ENCODE measurements at regions not wholly inside any gene's neighbourhood (a gene's known extent, or its start where the extent isn't known, plus 50 kb on each side); places are given as distances from the start of the nearest gene placed in this dataset.

- DNase-seq (ENCODE audit: low read depth in 4 of 4, low spot score in 3 of 4) = peak; percentile 25 to 51 (median 36)
Measured at GRCh38 chr14:56491299-56492285, 88.0 kb upstream of the TMEM260 start.

DNA sequence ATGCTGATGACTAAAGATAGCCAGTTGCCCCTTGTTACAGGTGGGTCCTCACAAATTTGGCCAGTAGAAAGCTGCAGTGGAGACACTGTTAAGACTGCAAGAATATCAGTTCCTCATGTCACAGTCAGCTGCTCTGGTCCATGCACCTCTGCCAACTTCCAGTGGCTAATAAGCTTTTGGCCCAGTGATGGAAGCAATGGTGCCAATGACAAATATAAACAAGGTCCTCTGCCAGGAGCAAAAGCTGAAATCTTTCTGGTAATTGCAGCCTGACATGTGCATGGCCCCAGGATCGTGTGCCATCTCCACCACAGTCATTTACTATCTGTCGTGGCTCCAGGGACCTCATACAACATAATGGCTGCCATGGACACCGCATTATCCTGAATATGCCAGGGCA lies 85.4 kb upstream of the TMEM260 start:
- no peak for DNase-seq (ENCODE audit: low read depth in 4 of 4, low spot score in 3 of 4)

- DNase-seq (ENCODE audit: low read depth in 4 of 4, low spot score in 3 of 4) = no peak
Measured at GRCh38 chr14:56498112-56498511, 81.5 kb upstream of the TMEM260 start.

DNA sequence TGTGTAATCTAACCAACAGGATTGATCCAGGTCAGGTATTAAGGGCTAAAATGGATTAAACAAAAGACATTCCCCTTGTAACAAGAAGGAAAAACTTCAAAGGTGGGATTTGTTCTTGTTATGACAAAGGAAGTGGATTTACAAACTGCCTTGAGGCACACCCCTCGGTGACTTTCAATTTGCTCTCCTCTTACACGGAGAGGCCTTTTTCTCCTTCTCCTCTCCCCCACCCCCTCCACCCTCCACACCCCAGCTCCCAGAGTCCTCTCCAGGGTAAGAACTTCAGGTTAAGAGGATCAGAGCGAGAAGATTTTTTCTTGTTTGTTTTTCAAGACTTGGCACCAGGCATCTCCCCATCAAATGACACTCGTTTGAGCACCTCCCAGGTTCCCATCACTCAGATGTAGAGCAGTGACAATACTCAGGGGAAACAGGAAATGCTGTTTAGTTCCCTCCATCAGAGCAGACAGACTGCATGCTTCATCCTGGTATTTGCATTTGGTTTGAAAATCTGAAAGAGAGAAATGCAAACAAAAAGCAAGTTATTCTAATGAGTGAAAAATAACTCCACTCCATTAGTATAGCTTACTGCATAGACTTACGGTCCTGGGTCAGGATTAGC lies 77.6 kb upstream of the TMEM260 start:
- DNase-seq (ENCODE audit: low read depth in 4 of 4, low spot score in 3 of 4) = no peak

DNA sequence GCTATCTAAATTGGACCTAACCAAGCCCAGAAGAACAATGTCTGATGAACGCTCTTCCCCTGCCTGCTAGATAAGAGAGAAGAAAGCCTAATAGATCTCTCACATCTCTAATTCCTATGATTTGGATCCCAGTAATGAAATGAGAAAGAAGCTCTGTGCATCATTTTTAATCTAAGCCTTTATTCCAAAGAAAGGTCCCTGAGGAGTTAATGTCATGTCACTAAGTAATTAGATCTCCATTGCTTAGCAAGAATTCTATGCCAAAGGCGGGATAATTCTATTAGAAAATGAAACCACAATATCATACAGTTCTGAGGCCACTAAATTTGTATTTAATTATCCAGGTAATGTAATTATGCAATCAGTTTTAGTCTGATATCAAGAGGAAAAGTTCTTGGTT lies 74.2 kb upstream of the TMEM260 start:
- DNase-seq (ENCODE audit: low read depth in 4 of 4, low spot score in 3 of 4) = no peak

DNA sequence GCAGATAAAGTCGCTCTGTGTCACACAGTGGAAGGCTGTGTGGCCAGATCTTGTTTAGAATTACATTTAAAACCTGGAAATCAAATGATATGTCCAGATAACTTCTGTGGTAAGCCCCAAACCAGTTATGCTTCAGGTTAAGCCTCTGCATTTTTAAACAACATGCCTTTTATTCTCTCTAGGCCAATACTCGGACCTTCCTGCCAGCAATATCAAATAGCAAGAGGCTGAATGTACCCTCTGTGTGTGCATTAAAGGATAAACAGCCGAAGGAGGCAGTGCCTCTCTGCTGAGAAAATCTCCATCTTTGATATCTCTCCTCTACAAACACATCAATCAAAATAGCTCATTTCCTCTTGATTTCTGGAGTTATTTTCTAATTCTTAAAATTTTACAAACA lies 67.1 kb upstream of the TMEM260 start:
- DNase-seq (ENCODE audit: low read depth in 4 of 4, low spot score in 3 of 4) = no peak

DNA sequence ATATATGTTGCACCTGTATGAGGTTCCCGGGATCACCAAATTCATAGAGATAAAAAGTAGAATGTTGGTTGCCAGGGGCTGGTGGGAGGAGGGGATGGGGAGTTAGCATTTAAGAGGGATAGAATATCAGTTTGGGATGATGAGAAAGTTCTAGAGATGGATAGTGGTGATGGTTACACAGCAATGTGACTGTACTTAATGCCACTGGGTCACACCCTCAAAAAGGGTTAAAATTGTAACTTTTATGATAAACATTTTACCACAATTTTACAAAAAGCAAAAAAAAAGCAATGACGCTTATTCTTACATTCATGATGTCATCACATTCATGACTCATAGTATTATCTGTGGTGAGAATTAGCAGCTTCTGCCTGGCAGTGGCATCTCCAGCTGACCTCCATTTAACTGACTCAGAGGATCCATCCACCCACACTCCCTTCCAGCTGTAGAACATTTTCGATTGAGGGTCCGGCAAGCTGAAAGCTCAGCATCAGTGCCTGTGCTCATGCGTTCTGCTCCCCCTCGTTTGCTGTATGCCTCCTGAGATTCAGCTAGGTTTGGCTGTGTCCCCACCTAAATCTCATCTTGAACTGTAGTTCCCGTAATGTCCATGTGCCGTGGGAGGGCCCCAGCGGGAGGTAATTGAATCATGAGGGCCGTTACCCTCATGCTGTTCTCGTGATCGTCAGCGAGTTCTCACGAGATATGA lies 64.8 kb upstream of the TMEM260 start:
- no peak for DNase-seq (ENCODE audit: low read depth in 4 of 4, low spot score in 3 of 4)

DNA sequence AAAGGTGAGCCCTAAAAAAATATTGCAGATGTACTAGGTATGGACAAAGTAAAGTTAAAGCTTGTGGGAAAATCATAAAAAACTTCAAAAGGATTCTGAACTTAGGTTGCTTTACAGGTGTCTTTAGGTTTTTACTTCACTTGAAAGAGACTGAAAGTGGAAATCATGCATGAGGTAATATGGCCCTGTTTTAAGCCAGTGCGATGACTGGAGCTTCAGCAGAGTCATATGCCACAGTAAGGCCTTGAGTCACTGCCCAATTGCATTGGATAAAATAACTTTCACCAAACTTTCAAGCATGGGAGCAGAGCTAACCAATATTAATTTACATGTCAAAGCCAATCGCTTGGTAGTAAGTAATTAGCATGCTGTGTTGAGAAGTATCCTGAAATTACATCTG lies 63.9 kb upstream of the TMEM260 start:
- DNase-seq (ENCODE audit: low read depth in 4 of 4, low spot score in 3 of 4) = no peak

- no peak for DNase-seq (ENCODE audit: low read depth in 4 of 4, low spot score in 3 of 4)
Measured at GRCh38 chr14:56522403-56522802, 57.2 kb upstream of the TMEM260 start.

DNA sequence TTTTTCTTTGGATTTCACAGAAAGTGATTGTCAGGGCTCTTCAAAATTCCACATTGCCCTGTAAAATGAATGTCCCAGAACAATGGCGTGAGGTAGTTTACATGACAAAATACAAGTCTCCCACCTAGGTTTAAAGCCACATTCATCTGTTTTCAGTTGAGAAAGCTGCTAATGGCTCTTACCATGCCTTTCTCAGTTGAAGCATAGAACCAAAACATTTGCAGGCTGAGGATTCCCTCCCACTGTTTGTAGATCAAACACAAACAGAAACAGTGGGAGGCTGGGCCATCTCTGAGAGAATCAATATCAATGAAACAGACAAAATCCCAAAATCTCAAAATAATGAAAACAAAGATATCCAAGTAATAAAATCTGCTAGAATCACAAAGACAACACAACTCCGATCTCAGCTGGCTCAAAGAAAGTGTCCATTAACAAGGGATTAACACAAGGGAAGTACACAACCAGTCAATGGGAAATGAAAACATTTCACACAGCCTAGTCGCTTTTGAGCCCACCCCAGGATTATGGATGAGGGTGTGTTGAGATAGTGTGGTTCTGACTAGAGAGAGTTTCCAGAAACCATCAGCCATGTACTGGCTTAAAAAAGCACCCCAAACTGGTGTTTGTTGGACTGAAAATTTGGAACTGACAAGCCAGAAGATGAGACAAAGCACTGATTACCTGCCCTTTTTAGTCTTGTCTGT lies 54.5 kb upstream of the TMEM260 start:
- DNase-seq (ENCODE audit: low read depth in 4 of 4, low spot score in 3 of 4) = no peak

DNA sequence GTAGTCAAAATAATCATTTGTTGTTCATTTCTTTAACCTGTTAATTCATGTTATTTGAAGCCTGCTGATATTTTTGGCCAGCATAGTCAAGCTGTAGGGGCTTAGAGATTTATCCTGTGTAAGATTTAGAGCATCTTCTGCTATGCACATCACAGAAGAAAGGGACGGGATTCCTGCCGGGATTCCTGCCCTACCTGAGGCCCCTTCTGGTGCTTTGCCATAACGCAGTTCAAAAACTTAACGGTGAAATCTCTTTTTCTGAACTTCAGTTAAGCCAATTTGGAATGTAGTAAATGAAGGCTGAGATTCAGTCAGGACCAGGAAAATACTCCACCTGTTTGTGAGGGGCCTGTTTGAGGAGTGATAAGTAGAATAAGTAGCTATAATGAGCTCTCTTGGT lies 50.7 kb upstream of the TMEM260 start:
- DNase-seq (ENCODE audit: low read depth in 4 of 4, low spot score in 3 of 4) = no peak
